ENCODE measurements at regions not wholly inside any gene's neighbourhood (a gene's known extent, or its start where the extent isn't known, plus 50 kb on each side); places are given as distances from the start of the nearest gene placed in this dataset.

DNA sequence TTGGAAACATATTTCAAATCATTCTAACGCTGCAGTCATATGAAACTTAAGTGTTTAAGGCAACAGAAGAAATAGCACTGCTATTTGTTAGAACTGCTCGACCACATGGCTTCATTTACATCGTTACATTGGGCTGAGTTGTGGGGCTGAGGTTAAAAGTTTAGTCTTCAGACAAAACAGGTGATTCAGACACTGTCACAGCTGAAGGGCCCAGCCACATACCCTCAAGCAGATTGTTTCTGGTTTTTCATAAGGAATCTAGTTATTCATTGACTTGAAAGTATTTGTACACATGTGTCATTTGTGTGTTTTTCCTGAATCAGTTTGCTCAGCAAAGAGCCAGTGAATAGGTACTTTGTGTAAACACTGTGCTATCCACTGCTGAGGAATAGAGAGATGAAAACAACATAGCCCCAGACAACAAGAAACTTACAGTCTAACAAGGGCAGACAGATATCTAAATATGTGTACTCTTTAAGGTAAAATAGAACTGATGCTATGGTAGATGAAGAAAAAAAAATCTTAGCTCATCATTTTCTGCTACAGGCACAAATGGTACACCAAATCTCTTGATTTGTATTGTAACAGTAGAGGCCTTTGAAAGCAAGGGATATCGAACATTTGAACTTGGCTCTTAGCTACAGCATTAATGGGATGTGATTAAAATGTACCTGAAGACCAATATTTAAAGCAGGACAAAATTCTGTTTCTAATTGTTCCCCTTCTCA lies 357.6 kb upstream of the RPS23 start (continued):
- TF ChIP-seq, protein P1, sequence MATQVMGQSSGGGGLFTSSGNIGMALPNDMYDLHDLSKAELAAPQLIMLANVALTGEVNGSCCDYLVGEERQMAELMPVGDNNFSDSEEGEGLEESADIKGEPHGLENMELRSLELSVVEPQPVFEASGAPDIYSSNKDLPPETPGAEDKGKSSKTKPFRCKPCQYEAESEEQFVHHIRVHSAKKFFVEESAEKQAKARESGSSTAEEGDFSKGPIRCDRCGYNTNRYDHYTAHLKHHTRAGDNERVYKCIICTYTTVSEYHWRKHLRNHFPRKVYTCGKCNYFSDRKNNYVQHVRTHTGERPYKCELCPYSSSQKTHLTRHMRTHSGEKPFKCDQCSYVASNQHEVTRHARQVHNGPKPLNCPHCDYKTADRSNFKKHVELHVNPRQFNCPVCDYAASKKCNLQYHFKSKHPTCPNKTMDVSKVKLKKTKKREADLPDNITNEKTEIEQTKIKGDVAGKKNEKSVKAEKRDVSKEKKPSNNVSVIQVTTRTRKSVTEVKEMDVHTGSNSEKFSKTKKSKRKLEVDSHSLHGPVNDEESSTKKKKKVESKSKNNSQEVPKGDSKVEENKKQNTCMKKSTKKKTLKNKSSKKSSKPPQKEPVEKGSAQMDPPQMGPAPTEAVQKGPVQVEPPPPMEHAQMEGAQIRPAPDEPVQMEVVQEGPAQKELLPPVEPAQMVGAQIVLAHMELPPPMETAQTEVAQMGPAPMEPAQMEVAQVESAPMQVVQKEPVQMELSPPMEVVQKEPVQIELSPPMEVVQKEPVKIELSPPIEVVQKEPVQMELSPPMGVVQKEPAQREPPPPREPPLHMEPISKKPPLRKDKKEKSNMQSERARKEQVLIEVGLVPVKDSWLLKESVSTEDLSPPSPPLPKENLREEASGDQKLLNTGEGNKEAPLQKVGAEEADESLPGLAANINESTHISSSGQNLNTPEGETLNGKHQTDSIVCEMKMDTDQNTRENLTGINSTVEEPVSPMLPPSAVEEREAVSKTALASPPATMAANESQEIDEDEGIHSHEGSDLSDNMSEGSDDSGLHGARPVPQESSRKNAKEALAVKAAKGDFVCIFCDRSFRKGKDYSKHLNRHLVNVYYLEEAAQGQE (IDR thresholded peaks at IDR 0.05; ENCODE audit: borderline replicate concordance in 1 of 2, low read depth in 1 of 2, low read length in 2 of 2), result 0 out of 4 replicates have a peak, but pooled peaks of 1 of the 2 experiments have one; percentile 29
- TF ChIP-seq IRF9 (CRISPR knock-in tag; IDR thresholded peaks at IDR 0.05; ENCODE audit: borderline replicate concordance), result no peak
- TF ChIP-seq CEBPZ (IDR thresholded peaks at IDR 0.05; ENCODE audit: low read length), result no peak
- TF ChIP-seq, protein P2, sequence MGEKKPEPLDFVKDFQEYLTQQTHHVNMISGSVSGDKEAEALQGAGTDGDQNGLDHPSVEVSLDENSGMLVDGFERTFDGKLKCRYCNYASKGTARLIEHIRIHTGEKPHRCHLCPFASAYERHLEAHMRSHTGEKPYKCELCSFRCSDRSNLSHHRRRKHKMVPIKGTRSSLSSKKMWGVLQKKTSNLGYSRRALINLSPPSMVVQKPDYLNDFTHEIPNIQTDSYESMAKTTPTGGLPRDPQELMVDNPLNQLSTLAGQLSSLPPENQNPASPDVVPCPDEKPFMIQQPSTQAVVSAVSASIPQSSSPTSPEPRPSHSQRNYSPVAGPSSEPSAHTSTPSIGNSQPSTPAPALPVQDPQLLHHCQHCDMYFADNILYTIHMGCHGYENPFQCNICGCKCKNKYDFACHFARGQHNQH (CRISPR knock-in tag; IDR thresholded peaks at IDR 0.05), result peak; percentile 88
- TF ChIP-seq TERF1 (CRISPR knock-in tag; IDR thresholded peaks at IDR 0.05), result no peak
- TF ChIP-seq PRDM4 (CRISPR knock-in tag; IDR thresholded peaks at IDR 0.05; ENCODE audit: borderline replicate concordance), result no peak
- no peak for TF ChIP-seq MZF1 (CRISPR knock-in tag; IDR thresholded peaks at IDR 0.05; ENCODE audit: borderline replicate concordance)
- TF ChIP-seq, protein P3, sequence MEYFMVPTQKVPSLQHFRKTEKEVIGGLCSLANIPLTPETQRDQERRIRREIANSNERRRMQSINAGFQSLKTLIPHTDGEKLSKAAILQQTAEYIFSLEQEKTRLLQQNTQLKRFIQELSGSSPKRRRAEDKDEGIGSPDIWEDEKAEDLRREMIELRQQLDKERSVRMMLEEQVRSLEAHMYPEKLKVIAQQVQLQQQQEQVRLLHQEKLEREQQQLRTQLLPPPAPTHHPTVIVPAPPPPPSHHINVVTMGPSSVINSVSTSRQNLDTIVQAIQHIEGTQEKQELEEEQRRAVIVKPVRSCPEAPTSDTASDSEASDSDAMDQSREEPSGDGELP (IDR thresholded peaks at IDR 0.05; ENCODE audit: borderline replicate concordance, low read depth), result peak; percentile 97
- peak; percentile 83 for TF ChIP-seq MEF2D (CRISPR knock-in tag; IDR thresholded peaks at IDR 0.05)
- 0 out of 2 replicates have a peak, but pooled peaks have one; percentile 16 for TF ChIP-seq ZNF337 (CRISPR knock-in tag; IDR thresholded peaks at IDR 0.05; ENCODE audit: borderline replicate concordance, low read depth)
- no peak for TF ChIP-seq KDM5A (IDR thresholded peaks at IDR 0.05; ENCODE audit: borderline replicate concordance, low read length)
- TF ChIP-seq ZMYM4 (CRISPR knock-in tag; IDR thresholded peaks at IDR 0.05), result peak; percentile 86

Measured in HepG2 (cell line).